CD4-positive, CD25-positive, alpha-beta regulatory T cell (primary cell): ENCODE measurements at regions not wholly inside any gene's neighbourhood (a gene's known extent, or its start where the extent isn't known, plus 50 kb on each side); places are given as distances from the start of the nearest gene placed in this dataset.

ENCODE experiments used
- ATAC-seq, 2 donors: fragments of 150-1000 bp; cut with Tn5 transposase; one replicate each; pipeline ENCODE4 v1.10.0; 2021; ENCODE audit warnings: low read depth in 2 of 2, moderate number of reproducible peaks in 2 of 2, moderate library complexity in 1 of 2
- DNase-seq, 3 donors: peaks; one replicate each; pipeline versions ENCODE4 v3.0.0 to v3.0.0-alpha.2; 2012 to 2022; ENCODE audit warnings: mixed read lengths in 1 of 3
- H3K27ac ChIP-seq: one replicate; pipeline ENCODE4 v1.7.0; 2013; ENCODE audit warnings: mild to moderate bottlenecking, low read length; ENCODE audit not compliant: insufficient read depth, poor library complexity, severe bottlenecking
- H3K27me3 ChIP-seq: one replicate; pipeline ENCODE4 v1.7.0; 2013; ENCODE audit warnings: low read length; ENCODE audit not compliant: control insufficient read depth, insufficient read depth
- H3K36me3 ChIP-seq: one replicate; pipeline ENCODE4 v1.7.0; 2013; ENCODE audit warnings: mild to moderate bottlenecking, low read length, moderate library complexity; ENCODE audit not compliant: control insufficient read depth, insufficient read depth
- H3K4me1 ChIP-seq: 2 replicates; pipeline ENCODE4 v1.7.0; 2013; ENCODE audit warnings: mild to moderate bottlenecking, low read length; ENCODE audit not compliant: insufficient read depth, control insufficient read depth, poor library complexity, severe bottlenecking
- H3K4me3 ChIP-seq: one replicate; pipeline ENCODE4 v1.7.0; 2013; ENCODE audit warnings: low read depth, mild to moderate bottlenecking, low read length, moderate library complexity
- H3K9me3 ChIP-seq, 2 experiments: 1 replicate in 1 of 2; 2 replicates in 1 of 2; pipeline ENCODE4 v1.7.0; 2013; ENCODE audit warnings: low read length in 2 of 2, mild to moderate bottlenecking in 1 of 2, moderate library complexity in 1 of 2; ENCODE audit not compliant: control insufficient read depth in 2 of 2
- H3K27ac Mint-ChIP-seq, 3 donors: one replicate each; pipeline ENCODE4 v1.8.0; 2020 to 2022; ENCODE audit warnings: mild to moderate bottlenecking in 3 of 3, mixed read lengths in 3 of 3, moderate library complexity in 2 of 3
- H3K27me3 Mint-ChIP-seq: one replicate; pipeline ENCODE4 v1.8.0; 2022; ENCODE audit warnings: mild to moderate bottlenecking, mixed read lengths
- H3K36me3 Mint-ChIP-seq: one replicate; pipeline ENCODE4 v1.8.0; 2020; ENCODE audit warnings: mixed read lengths
- H3K4me1 Mint-ChIP-seq, 4 donors: one replicate each; pipeline ENCODE4 v1.8.0; 2020 to 2022; ENCODE audit warnings: mixed read lengths in 4 of 4, mild to moderate bottlenecking in 1 of 4
- H3K4me3 Mint-ChIP-seq, 4 donors: one replicate each; pipeline ENCODE4 v1.8.0; 2020 to 2022; ENCODE audit warnings: mild to moderate bottlenecking in 4 of 4, mixed read lengths in 4 of 4, moderate library complexity in 3 of 4
- H3K9me3 Mint-ChIP-seq, 7 donors: one replicate each; pipeline ENCODE4 v1.8.0; 2020 to 2022; ENCODE audit warnings: mixed read lengths in 7 of 7, mild to moderate bottlenecking in 3 of 7, moderate library complexity in 2 of 7

- no peak overlapping the region for H3K27ac ChIP-seq
- Mint-ChIP-seq H3K27me3 (peaks cover 4% of the 10 kb centered on the region), H3K4me1 (peaks cover 0 to 3% (median 1%) of the 10 kb centered on the region in 4 donors), H3K9me3 (peaks cover 0 to 2% (median 0%) of the 10 kb centered on the region in 7 donors), H3K36me3 (no peaks in the 10 kb centered on the region), H3K27ac (peak overlapping the region in 1 of 3 donors; percentile 68), H3K4me3 (no peak overlapping the region)
- no peak overlapping the region for H3K4me3 ChIP-seq
- no peaks in the 10 kb centered on the region for H3K4me1 ChIP-seq
- no peak for DNase-seq
- ATAC-seq, result no peak
- H3K9me3 ChIP-seq, result no peaks in the 10 kb centered on the region
- H3K27me3 ChIP-seq, result no peaks in the 10 kb centered on the region
- no peaks in the 10 kb centered on the region for H3K36me3 ChIP-seq
Measured at GRCh38 chr6:81808851-81809570, 56.5 kb upstream of the TENT5A start.

DNA sequence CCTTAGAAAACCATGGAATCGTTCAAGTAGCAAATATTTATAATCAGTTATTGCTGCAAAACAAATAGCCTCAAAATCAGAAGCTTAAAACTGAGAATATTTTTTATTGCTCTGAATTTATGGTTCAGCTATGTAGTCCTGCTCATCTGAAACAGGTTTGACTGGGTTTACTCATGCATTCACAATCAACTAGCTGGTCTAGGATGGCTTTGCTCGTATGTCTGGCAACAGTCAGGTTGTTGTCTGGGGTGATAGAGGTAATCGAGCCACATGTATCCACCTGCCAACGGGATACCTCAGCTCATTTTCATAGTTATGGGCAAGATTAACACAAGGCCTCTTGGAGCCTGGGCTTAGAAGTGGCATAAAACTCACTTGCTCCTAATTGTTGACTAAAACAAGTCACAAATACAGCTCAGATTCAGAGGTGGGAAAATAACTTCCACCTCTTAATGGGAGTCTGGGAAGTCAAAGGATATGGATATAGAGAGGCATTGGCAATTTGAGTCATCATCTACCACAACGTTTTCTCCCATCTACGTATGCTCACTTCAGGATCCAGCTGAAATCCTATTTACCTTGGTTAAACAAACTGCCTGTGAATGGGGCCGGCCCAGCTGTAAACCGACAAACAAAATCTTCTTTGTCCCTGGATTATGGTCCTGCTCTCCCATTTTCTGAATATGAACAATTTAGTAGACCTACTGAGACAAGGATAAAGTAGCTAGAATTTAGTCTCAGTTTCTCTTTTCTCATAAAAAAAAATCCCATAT lies 54.5 kb upstream of the TENT5A start:
- DNase-seq (no peak), ATAC-seq (no peak)
- H3K27ac ChIP-seq, result no peak overlapping the region
- H3K4me3 ChIP-seq, result no peak overlapping the region
- H3K4me1 ChIP-seq, result no peaks in the 10 kb centered on the region
- no peak overlapping the region for H3K4me3 Mint-ChIP-seq
- H3K4me1 Mint-ChIP-seq, result peaks cover 0 to 3% (median 0%) of the 10 kb centered on the region in 4 donors
- peaks cover 4% of the 10 kb centered on the region for H3K27me3 Mint-ChIP-seq
- no peaks in the 10 kb centered on the region for H3K36me3 Mint-ChIP-seq
- no peak overlapping the region for H3K27ac Mint-ChIP-seq
- no peaks in the 10 kb centered on the region for H3K27me3 ChIP-seq
- peaks cover 0 to 3% (median 0%) of the 10 kb centered on the region in 7 donors for H3K9me3 Mint-ChIP-seq
- H3K9me3 ChIP-seq, result no peaks in the 10 kb centered on the region
- no peaks in the 10 kb centered on the region for H3K36me3 ChIP-seq

DNA sequence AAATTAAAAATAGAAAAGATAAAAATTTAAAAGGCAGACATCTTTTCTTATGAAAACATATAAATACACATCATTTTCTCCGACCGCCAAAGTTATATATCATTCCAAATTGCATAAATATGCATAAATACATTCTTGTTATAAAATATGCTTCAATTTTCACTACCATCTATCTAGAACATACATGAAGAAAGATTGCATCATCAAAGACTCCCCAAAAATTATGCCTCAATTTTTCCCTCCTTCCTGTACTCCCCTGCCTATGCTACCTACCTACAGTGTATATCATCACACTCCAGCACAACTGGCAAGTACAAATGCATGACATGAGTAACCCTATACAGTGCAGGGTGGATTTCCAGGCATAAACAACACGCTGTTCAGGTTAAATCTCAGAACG lies 49.9 kb upstream of the TENT5A start:
- no peaks in the 10 kb centered on the region for H3K4me1 Mint-ChIP-seq
- no peaks in the 10 kb centered on the region for H3K27me3 Mint-ChIP-seq
- no peaks in the 10 kb centered on the region for H3K27me3 ChIP-seq
- H3K36me3 ChIP-seq, result no peaks in the 10 kb centered on the region
- no peak overlapping the region for H3K27ac Mint-ChIP-seq
- no peaks in the 10 kb centered on the region for H3K4me1 ChIP-seq
- no peaks in the 10 kb centered on the region for H3K9me3 ChIP-seq
- H3K27ac ChIP-seq, result no peak overlapping the region
- ATAC-seq (no peak), DNase-seq (no peak)
- H3K36me3 Mint-ChIP-seq, result no peaks in the 10 kb centered on the region
- peaks cover 0 to 4% (median 0%) of the 10 kb centered on the region in 7 donors for H3K9me3 Mint-ChIP-seq
- H3K4me3 Mint-ChIP-seq, result no peak overlapping the region
- H3K4me3 ChIP-seq, result no peak overlapping the region
